Loucy (cell line): ENCODE measurements at regions not wholly inside any gene's neighbourhood (a gene's known extent, or its start where the extent isn't known, plus 50 kb on each side); places are given as distances from the start of the nearest gene placed in this dataset.

Experiments used
- H2AFZ ChIP-seq: fragments of 200-600 bp; sonication (generic); 2 replicates; pipeline ENCODE4 v1.6.0; 2016; ENCODE audit warnings: antibody characterized with exemption, mild to moderate bottlenecking, low read length, moderate library complexity
- H3F3A ChIP-seq: fragments of 200-600 bp; 2 replicates; pipeline ENCODE4 v1.6.0; 2016; ENCODE audit warnings: antibody characterized with exemption, low read depth, mild to moderate bottlenecking
- H3K27me3 ChIP-seq: fragments of 200-600 bp; sonication (generic); 2 replicates; pipeline ENCODE4 v1.6.1; 2014; ENCODE audit warnings: low read length, mild to moderate bottlenecking; ENCODE audit not compliant: insufficient read depth, poor library complexity, severe bottlenecking
- H3K36me3 ChIP-seq: fragments of 200-600 bp; sonication (generic); 2 replicates; pipeline ENCODE4 v1.6.1; 2016; ENCODE audit warnings: low read length; ENCODE audit not compliant: insufficient read depth
- H3K4me1 ChIP-seq: fragments of 200-600 bp; sonication (generic); 2 replicates; pipeline ENCODE4 v1.5.1; 2014; ENCODE audit warnings: low read length, mild to moderate bottlenecking; ENCODE audit not compliant: insufficient read depth, poor library complexity, severe bottlenecking
- H3K4me2 ChIP-seq: fragments of 200-600 bp; sonication (generic); 2 replicates; pipeline ENCODE4 v1.6.0; 2014; ENCODE audit warnings: antibody characterized with exemption, low read length, low read depth, mild to moderate bottlenecking; ENCODE audit not compliant: poor library complexity, severe bottlenecking
- H3K4me3 ChIP-seq: fragments of 200-600 bp; sonication (generic); 2 replicates; pipeline ENCODE4 v1.5.1; 2014; ENCODE audit warnings: low read length, mild to moderate bottlenecking, mixed read lengths; ENCODE audit not compliant: poor library complexity, severe bottlenecking
- H3K79me2 ChIP-seq: fragments of 200-600 bp; sonication (generic); 2 replicates; pipeline ENCODE4 v1.6.1; 2014; ENCODE audit warnings: low read length; ENCODE audit not compliant: insufficient read depth
- H3K9ac ChIP-seq: fragments of 200-600 bp; sonication (generic); 2 replicates; pipeline ENCODE4 v1.6.0; 2014; ENCODE audit warnings: mild to moderate bottlenecking, low read depth, low read length, moderate library complexity; ENCODE audit not compliant: poor library complexity, severe bottlenecking
- H3K9me2 ChIP-seq: fragments of 200-600 bp; sonication (generic); replicated peaks from 2 replicates; pipeline ENCODE4 v1.6.1; 2016; ENCODE audit warnings: low read depth, low read length, mixed read lengths
- H3K9me3 ChIP-seq: fragments of 200-600 bp; sonication (generic); 2 replicates; pipeline ENCODE4 v1.6.1; 2014; ENCODE audit warnings: mild to moderate bottlenecking, antibody characterized with exemption, low read length, low read depth; ENCODE audit not compliant: insufficient read depth
- H4K20me1 ChIP-seq: fragments of 200-600 bp; sonication (generic); 2 replicates; pipeline ENCODE4 v1.6.0; 2014; ENCODE audit warnings: antibody characterized with exemption, low read length, mild to moderate bottlenecking; ENCODE audit not compliant: insufficient read depth, poor library complexity, severe bottlenecking
- CTCF ChIP-seq: fragments of 200-600 bp; sonication (generic); conservative IDR thresholded peaks from 2 replicates; pipeline ENCODE4 v1.5.1; 2014; ENCODE audit warnings: mild to moderate bottlenecking, antibody characterized with exemption, low read length
- EZH2phosphoT487 ChIP-seq: fragments of 200-600 bp; IDR thresholded peaks from 2 replicates; pipeline ENCODE4 v1.6.1; 2018; ENCODE audit warnings: antibody characterized with exemption, mild to moderate bottlenecking, moderate library complexity, borderline replicate concordance

GRCh38 chr1:221418346-221418745 lies 323.5 kb downstream of the DUSP10 start:
- Histone ChIP-seq H3K4me1 (no peaks in the 10 kb centered on the region), H2AFZ (no peak overlapping the region), H3K9me2 (no peaks in the 10 kb centered on the region)

DNA sequence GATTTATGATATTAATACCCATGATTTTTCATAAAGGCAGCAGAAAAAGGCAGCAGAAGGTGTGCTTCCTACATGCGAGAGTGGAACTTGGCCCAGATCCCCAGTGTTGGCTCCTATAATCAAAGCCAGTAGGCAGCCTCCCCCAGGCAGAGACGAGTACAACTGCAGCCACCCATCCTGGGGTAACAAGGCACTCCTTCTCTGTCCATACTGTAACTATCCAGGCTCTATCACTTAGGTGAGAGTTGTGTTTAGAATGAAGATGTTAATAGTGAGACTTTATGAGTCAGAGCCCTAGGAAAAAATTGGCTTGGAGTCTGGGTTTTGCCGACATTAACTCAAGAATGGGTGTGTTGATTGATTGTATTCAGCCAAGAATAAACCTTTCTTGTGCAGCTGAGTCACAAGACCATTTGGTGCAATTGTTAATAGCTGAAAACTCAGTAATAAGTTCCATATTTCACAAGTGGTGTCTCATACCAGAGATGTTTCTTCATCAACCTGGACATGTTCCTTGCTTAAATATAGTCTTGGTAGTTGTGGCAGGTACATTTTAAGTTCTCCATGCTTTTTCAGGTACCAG lies 322.3 kb downstream of the DUSP10 start:
- Histone ChIP-seq H3K9me3 (no peaks in the 10 kb centered on the region), H3K36me3 (no peaks in the 10 kb centered on the region), H3K4me3 (no peak overlapping the region), H3K9ac (no peak overlapping the region), H3K4me1 (no peaks in the 10 kb centered on the region), H3K4me2 (no peak overlapping the region), H3F3A (no peaks in the 10 kb centered on the region), H3K27me3 (no peaks in the 10 kb centered on the region), H3K9me2 (no peaks in the 10 kb centered on the region), H2AFZ (no peak overlapping the region), H4K20me1 (no peaks in the 10 kb centered on the region), H3K79me2 (no peaks in the 10 kb centered on the region)
- TF ChIP-seq EZH2phosphoT487 = no peak
- no peak for TF ChIP-seq CTCF

More at GRCh38 chr1:221418346-221418745, 323.5 kb downstream of the DUSP10 start:
- Histone ChIP-seq H3K9me3 (no peaks in the 10 kb centered on the region), H3K27me3 (no peaks in the 10 kb centered on the region), H3K79me2 (no peaks in the 10 kb centered on the region), H3K9ac (no peak overlapping the region), H3K36me3 (no peaks in the 10 kb centered on the region), H3F3A (no peaks in the 10 kb centered on the region), H3K4me2 (no peak overlapping the region), H3K4me3 (no peak overlapping the region), H4K20me1 (no peaks in the 10 kb centered on the region)
- TF ChIP-seq CTCF (no peak), EZH2phosphoT487 (no peak)

GRCh38 chr1:221429264-221429663 lies 312.6 kb downstream of the DUSP10 start:
- Histone ChIP-seq H3K4me3 (no peak overlapping the region), H3K36me3 (no peaks in the 10 kb centered on the region), H3K9me2 (no peaks in the 10 kb centered on the region), H2AFZ (no peak overlapping the region), H3K27me3 (no peaks in the 10 kb centered on the region), H3K4me1 (no peaks in the 10 kb centered on the region), H3K4me2 (no peak overlapping the region), H4K20me1 (no peaks in the 10 kb centered on the region), H3K9me3 (no peaks in the 10 kb centered on the region), H3F3A (no peaks in the 10 kb centered on the region), H3K79me2 (no peaks in the 10 kb centered on the region), H3K9ac (no peak overlapping the region)
- TF ChIP-seq CTCF = no peak
- TF ChIP-seq EZH2phosphoT487 = no peak
